A549 (cell line): ENCODE measurements at regions not wholly inside any gene's neighbourhood (a gene's known extent, or its start where the extent isn't known, plus 50 kb on each side); places are given as distances from the start of the nearest gene placed in this dataset.

Experiments
- POLR2A ChIP-seq: IDR thresholded peaks from 2 replicates; pipeline ENCODE4 v1.6.1; 2012; ENCODE audit warnings: mild to moderate bottlenecking, low read length
- TF ChIP-seq, protein P1 (sequence below): fragments of >200 bp; sonication (Bioruptor Twin); formaldehyde crosslinking; IDR thresholded peaks from 2 replicates; pipeline ENCODE4 v1.6.1; 2016
- TF ChIP-seq, protein P2 (sequence below): fragments of >200 bp; sonication (Bioruptor Twin); formaldehyde crosslinking; IDR thresholded peaks from 3 replicates; pipeline ENCODE4 v1.5.1; 2016
- TF ChIP-seq, protein P3 (sequence below): fragments of 250-450 bp; sonication (Bioruptor Pico); IDR thresholded peaks from 2 replicates; pipeline ENCODE4 v1.5.0; 2021; ENCODE audit warnings: mild to moderate bottlenecking, moderate library complexity, borderline replicate concordance

DNA sequence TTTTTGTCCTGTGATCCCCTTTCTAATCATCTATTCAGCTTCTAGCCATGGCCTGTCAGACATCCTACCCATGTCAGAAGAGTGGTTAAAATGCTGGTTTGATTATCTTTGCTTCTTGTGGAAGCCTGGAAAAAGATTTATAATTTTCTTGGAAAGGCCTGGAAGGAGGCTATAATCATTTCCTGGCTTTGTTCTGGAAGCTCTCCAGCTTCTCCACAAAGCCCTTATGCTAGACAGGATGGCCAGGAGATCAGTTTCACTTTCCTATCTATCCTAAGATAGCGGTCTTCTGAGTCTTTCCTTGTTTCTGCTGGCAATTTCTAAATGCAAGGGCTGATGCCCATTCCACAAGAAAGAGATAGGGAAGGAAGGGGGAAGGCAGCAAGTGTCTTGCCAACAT lies 90.9 kb upstream of the SLC44A3 start:
- no peak for TF ChIP-seq POLR2A
- TF ChIP-seq, protein P1, sequence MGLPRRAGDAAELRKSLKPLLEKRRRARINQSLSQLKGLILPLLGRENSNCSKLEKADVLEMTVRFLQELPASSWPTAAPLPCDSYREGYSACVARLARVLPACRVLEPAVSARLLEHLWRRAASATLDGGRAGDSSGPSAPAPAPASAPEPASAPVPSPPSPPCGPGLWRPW = no peak
- TF ChIP-seq, protein P2, sequence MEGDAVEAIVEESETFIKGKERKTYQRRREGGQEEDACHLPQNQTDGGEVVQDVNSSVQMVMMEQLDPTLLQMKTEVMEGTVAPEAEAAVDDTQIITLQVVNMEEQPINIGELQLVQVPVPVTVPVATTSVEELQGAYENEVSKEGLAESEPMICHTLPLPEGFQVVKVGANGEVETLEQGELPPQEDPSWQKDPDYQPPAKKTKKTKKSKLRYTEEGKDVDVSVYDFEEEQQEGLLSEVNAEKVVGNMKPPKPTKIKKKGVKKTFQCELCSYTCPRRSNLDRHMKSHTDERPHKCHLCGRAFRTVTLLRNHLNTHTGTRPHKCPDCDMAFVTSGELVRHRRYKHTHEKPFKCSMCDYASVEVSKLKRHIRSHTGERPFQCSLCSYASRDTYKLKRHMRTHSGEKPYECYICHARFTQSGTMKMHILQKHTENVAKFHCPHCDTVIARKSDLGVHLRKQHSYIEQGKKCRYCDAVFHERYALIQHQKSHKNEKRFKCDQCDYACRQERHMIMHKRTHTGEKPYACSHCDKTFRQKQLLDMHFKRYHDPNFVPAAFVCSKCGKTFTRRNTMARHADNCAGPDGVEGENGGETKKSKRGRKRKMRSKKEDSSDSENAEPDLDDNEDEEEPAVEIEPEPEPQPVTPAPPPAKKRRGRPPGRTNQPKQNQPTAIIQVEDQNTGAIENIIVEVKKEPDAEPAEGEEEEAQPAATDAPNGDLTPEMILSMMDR = no peak
- TF ChIP-seq, protein P3, sequence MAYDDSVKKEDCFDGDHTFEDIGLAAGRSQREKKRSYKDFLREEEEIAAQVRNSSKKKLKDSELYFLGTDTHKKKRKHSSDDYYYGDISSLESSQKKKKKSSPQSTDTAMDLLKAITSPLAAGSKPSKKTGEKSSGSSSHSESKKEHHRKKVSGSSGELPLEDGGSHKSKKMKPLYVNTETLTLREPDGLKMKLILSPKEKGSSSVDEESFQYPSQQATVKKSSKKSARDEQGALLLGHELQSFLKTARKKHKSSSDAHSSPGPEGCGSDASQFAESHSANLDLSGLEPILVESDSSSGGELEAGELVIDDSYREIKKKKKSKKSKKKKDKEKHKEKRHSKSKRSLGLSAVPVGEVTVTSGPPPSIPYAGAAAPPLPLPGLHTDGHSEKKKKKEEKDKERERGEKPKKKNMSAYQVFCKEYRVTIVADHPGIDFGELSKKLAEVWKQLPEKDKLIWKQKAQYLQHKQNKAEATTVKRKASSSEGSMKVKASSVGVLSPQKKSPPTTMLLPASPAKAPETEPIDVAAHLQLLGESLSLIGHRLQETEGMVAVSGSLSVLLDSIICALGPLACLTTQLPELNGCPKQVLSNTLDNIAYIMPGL (CRISPR knock-in tag) = no peak
